ENCODE measurements at regions not wholly inside any gene's neighbourhood (a gene's known extent, or its start where the extent isn't known, plus 50 kb on each side); places are given as distances from the start of the nearest gene placed in this dataset.

GRCh38 chr16:50888486-50889261 lies 146.8 kb downstream of the CYLD start:
- no peak overlapping the region for H3K4me3 ChIP-seq (ENCODE audit: low read depth, low read length)
- DNase-seq (ENCODE audit: low read depth, low spot score) = no peak
- TF ChIP-seq, protein P1, sequence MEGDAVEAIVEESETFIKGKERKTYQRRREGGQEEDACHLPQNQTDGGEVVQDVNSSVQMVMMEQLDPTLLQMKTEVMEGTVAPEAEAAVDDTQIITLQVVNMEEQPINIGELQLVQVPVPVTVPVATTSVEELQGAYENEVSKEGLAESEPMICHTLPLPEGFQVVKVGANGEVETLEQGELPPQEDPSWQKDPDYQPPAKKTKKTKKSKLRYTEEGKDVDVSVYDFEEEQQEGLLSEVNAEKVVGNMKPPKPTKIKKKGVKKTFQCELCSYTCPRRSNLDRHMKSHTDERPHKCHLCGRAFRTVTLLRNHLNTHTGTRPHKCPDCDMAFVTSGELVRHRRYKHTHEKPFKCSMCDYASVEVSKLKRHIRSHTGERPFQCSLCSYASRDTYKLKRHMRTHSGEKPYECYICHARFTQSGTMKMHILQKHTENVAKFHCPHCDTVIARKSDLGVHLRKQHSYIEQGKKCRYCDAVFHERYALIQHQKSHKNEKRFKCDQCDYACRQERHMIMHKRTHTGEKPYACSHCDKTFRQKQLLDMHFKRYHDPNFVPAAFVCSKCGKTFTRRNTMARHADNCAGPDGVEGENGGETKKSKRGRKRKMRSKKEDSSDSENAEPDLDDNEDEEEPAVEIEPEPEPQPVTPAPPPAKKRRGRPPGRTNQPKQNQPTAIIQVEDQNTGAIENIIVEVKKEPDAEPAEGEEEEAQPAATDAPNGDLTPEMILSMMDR (IDR thresholded peaks at IDR 0.05; ENCODE audit: insufficient read depth, low read length, missing control alignments) = no peak
- CTCF ChIA-PET = no interaction called here
- POLR2A ChIA-PET = no interaction called here

DNA sequence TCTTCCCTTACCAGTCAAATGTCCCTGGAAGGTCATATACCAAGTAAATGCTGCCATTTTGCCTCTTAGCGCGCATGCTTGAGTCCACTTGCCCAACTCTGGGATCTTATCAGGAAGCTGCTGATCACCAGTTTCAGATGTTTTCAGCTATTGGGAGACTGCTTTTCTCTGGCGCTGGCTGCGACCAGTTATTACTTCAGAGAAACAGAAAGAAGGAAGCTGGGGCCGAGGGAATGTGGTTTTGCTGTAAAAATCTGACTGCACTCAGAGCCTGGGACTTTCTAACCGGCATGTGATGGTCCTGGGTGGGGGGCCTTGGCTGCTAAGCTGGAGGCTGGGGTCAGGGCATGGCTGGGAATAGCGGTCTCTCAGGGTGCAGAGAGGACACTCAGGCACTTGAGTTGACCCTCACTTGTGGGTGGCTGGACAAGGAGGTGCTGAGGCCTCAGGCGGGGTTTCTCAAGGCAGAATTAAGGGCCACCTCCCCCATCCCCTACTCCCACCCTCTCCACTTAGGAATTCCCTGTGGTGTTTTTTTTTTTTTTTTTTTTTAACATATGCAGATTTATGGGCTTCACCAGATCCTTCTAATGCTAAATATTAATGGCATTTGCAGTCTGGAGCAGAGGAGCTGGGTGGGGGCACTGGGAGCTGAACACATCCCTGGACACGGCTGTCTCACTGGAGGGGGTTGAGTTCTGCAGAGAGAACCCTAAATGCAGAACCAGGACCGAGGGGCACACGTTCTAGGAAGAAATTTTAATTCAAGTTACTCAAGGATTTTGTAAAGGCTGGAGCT lies 145.8 kb downstream of the CYLD start:
- no peak for DNase-seq (ENCODE audit: low read depth, low spot score)
- TF ChIP-seq, protein P1 (IDR thresholded peaks at IDR 0.05; ENCODE audit: insufficient read depth, low read length, missing control alignments) = no peak

DNA sequence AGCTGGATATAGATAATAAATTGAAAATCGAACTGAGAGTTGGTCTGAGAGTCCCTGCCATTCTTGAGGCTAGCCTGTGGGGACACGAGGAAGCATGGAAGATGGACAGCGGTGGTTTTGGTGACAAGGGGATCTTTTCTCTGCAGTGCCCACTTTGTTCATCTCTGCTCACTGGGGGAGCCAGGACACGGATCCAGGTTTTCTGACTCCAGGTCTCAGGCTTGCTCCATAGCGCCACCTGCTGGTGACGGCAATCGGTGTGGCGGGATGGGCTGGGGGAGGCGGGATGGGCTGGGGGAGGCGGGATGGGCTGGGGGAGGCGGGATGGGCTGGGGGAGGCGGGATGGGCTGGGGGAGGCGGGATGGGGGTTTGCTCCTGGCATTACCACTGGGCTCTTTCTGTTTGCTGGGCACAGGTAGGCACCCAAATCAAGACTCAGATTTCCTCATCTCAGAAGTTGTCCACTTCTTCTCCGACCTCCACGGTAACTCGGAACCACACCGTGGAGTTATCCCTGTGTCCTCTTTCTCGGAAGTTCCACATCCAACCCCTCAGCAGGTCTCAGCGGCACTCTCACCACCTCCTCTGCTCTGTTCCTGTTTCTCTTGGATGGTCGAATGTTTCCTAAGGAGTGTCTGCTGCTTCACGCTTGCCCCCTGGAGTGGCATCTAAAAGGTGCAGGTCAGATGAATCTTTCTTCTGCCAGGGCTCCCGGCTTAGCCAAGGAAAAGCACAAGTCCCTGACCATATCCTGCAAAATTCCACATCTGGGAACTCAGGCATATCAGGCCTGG lies 142.4 kb downstream of the CYLD start:
- POLR2A ChIA-PET = no interaction called here
- DNase-seq (ENCODE audit: low read depth, low spot score) = no peak
- CTCF ChIA-PET = no interaction called here
- H3K4me3 ChIP-seq (ENCODE audit: low read depth, low read length) = no peak overlapping the region
- TF ChIP-seq, protein P1 (IDR thresholded peaks at IDR 0.05; ENCODE audit: insufficient read depth, low read length, missing control alignments) = peak; percentile 34

More for the DNA sequence above, 145.8 kb downstream of the CYLD start:
- ChIA-PET CTCF (no interaction called here), POLR2A (no interaction called here)
- no peak overlapping the region for H3K4me3 ChIP-seq (ENCODE audit: low read depth, low read length)

- ChIA-PET CTCF (no interaction called here), POLR2A (no interaction called here)
- TF ChIP-seq, protein P1 (IDR thresholded peaks at IDR 0.05; ENCODE audit: insufficient read depth, low read length, missing control alignments) = no peak
- DNase-seq (ENCODE audit: low read depth, low spot score) = no peak
- no peak overlapping the region for H3K4me3 ChIP-seq (ENCODE audit: low read depth, low read length)
Measured at GRCh38 chr16:50881956-50882355, 140.1 kb downstream of the CYLD start.

DNA sequence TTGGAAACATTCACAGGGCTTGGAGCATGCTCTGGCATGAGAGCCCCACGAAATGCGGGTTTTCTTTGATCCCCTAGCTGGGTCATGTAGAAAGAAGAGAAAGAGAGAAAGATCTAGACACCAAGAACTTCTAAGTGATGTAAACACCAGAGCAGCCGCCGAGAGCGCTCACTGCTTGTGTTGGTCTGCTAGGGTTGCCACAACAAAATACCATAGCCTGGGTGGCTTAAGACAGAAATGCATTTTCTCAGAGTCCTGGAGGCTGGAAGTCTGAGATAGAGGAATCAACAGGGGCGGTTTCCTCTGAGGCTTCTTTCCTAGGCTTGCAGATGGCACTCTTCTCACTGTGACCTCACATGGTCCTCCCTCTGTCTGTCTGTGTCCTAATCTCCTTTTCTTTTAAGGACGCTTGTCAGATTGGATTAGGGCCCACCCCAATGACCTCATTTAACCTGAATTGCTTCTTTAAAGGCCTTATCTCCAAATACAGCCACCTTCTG lies 139.5 kb downstream of the CYLD start:
- POLR2A ChIA-PET = no interaction called here
- CTCF ChIA-PET = no interaction called here
- DNase-seq (ENCODE audit: low read depth, low spot score) = no peak
- H3K4me3 ChIP-seq (ENCODE audit: low read depth, low read length) = no peak overlapping the region
- TF ChIP-seq, protein P1 (IDR thresholded peaks at IDR 0.05; ENCODE audit: insufficient read depth, low read length, missing control alignments) = no peak
